ENCODE measurements at regions not wholly inside any gene's neighbourhood (a gene's known extent, or its start where the extent isn't known, plus 50 kb on each side); places are given as distances from the start of the nearest gene placed in this dataset.

DNA sequence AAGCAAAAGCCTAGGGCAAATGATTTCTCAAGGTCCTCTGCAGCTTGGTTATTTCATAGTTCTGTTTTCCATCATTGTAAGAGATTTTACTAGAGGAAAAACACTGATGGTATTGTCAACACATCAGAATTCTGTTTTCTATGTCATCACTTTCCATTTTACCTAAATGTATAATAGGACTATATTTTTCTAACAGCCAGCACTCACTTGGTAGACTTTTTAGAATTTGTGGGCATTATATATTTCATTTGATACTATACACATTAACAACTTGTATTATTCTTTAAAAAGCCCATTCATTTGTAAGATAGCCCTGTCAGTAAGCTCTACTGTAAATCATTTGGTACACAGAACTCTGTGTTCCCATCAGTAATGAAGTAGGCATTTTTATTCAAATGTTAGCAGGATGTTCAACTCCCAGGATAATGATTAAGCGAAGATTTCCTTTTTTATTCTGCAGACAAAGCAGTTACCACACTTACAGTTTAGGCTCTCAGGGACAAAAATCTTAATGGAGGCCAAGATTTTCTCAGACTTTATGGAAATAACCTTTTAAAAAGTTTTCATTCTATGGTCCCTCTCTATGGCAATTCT is 143.6 kb upstream of the TEX13C start:
- DNase-seq (ENCODE audit: low read depth, low spot score) = no peak
- H3K4me3 ChIP-seq (ENCODE audit: low read depth, low read length) = no peak overlapping the region
- TF ChIP-seq, protein P1, sequence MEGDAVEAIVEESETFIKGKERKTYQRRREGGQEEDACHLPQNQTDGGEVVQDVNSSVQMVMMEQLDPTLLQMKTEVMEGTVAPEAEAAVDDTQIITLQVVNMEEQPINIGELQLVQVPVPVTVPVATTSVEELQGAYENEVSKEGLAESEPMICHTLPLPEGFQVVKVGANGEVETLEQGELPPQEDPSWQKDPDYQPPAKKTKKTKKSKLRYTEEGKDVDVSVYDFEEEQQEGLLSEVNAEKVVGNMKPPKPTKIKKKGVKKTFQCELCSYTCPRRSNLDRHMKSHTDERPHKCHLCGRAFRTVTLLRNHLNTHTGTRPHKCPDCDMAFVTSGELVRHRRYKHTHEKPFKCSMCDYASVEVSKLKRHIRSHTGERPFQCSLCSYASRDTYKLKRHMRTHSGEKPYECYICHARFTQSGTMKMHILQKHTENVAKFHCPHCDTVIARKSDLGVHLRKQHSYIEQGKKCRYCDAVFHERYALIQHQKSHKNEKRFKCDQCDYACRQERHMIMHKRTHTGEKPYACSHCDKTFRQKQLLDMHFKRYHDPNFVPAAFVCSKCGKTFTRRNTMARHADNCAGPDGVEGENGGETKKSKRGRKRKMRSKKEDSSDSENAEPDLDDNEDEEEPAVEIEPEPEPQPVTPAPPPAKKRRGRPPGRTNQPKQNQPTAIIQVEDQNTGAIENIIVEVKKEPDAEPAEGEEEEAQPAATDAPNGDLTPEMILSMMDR (IDR thresholded peaks at IDR 0.05; ENCODE audit: insufficient read depth, low read length, missing control alignments) = no peak
- CTCF ChIA-PET = no interaction called here
- POLR2A ChIA-PET = no interaction called here

DNA sequence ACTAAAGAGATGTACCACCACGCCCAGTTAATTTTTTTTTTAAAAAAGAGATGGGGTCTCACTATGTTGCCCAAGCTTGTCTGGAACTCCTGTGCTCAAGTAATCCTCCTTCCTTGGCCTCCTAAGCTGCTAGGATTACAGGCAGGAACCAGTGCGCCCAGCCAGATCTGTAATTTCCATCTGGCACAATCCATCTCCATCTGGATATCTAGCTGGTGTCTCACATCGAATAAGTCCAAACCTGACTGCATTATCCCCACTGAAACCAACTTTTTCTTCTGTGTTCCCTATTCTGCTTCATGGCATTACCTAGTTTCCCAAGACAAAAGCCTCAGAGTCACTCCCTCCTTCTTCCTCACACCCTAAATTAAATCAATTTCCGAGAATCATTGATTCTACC is 125.8 kb upstream of the TEX13C start:
- POLR2A ChIA-PET = no interaction called here

DNA sequence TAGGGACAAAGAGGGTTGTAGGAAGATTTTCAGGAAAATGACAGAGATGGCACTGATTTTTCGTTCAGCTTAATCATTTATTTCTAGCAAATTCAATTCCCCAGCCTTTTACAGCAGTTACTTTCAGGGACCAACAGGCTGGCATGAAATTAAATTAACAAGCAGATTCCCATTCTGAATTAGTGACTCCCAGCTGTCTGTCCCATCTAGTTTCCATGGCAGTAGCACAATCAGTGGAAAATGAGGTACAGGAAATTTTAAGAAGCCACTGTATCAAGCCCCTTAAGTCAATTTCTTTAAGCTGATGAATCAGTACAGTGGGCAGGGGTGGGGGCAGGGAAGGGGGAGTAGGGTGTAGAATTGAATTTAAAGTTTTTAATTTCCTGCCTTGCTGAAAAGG is 121.1 kb upstream of the TEX13C start:
- TF ChIP-seq, protein P1 (IDR thresholded peaks at IDR 0.05; ENCODE audit: insufficient read depth, low read length, missing control alignments) = no peak
- no peak overlapping the region for H3K4me3 ChIP-seq (ENCODE audit: low read depth, low read length)
- ChIA-PET CTCF (no interaction called here), POLR2A (no interaction called here)
- no peak for DNase-seq (ENCODE audit: low read depth, low spot score)

More for the DNA sequence above, 125.8 kb upstream of the TEX13C start:
- CTCF ChIA-PET = no interaction called here
- no peak overlapping the region for H3K4me3 ChIP-seq (ENCODE audit: low read depth, low read length)
- TF ChIP-seq, protein P1 (IDR thresholded peaks at IDR 0.05; ENCODE audit: insufficient read depth, low read length, missing control alignments) = no peak
- DNase-seq (ENCODE audit: low read depth, low spot score) = no peak

DNA sequence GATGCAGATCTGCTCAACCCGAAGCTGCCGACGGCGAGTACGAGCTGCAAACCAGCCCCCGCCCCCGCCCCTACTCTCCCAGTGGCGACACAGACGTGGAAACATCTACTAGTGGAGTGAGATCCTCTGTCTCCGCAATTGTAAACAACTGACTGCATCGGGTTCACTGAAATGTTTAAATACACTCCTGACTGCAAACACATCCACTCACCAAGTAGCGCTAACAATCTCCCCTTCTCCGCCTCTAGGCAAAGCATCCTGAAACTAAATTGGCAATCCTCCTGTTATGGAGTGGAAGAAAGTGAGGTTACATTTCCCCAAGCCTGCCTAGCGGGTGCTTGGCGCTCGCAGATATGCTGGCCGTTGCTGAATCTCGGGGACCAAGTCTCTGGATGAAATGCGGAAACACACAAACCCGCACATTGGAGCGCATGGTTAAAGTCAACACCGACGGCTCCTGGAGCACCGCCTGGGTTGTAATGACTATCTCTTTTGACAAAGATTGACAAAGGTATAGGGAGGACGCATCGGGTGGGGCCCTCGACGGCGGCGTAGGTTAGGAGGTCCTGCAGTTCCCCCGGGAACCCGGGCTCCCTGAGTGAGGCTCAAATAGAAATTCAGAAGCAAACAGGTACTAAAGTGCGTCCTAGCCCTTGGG is 117.0 kb upstream of the TEX13C start:
- TF ChIP-seq, protein P1 (IDR thresholded peaks at IDR 0.05; ENCODE audit: insufficient read depth, low read length, missing control alignments) = no peak
- CTCF ChIA-PET = no interaction called here
- POLR2A ChIA-PET = no interaction called here
- H3K4me3 ChIP-seq (ENCODE audit: low read depth, low read length) = no peak overlapping the region
- no peak for DNase-seq (ENCODE audit: low read depth, low spot score)

DNA sequence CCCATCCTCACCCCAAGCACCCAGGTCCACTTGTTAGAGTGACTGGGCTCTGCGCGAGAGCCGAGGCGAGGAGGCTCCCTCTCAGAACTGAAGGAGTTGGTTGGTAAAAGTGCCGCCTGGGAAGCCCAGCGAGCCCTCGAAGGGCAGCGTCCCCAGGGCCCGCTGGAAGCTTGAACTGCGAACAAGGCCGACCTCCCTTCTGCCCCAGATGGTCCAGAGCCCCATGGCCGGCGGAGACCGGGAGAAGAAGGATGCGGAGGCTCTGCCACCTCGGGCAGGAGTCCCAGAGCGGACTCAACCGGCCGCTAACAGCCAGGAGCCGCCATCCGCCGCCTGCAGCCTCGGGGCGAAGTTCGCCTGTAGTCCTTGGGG is 116.3 kb upstream of the TEX13C start:
- no peak overlapping the region for H3K4me3 ChIP-seq (ENCODE audit: low read depth, low read length)
- ChIA-PET CTCF (no interaction called here), POLR2A (no interaction called here)
- TF ChIP-seq, protein P1 (IDR thresholded peaks at IDR 0.05; ENCODE audit: insufficient read depth, low read length, missing control alignments) = no peak
- DNase-seq (ENCODE audit: low read depth, low spot score) = no peak

- no peak overlapping the region for H3K4me3 ChIP-seq (ENCODE audit: low read depth, low read length)
- TF ChIP-seq, protein P1 (IDR thresholded peaks at IDR 0.05; ENCODE audit: insufficient read depth, low read length, missing control alignments) = no peak
- ChIA-PET CTCF (no interaction called here), POLR2A (no interaction called here)
- no peak for DNase-seq (ENCODE audit: low read depth, low spot score)
Observed at GRCh38 chrX:125203737-125204578, 115.7 kb upstream of the TEX13C start.

All from AG04449 (cell line).